HG03442 (cell line): ENCODE measurements at regions not wholly inside any gene's neighbourhood (a gene's known extent, or its start where the extent isn't known, plus 50 kb on each side); places are given as distances from the start of the nearest gene placed in this dataset.
"Not testable (repeated sequence)": the region's sequence is repeated elsewhere in the genome, so short reads cannot be mapped to it uniquely, and the experiment has no call there.

Experiments used
- ATAC-seq: cut with Tn5 transposase; IDR thresholded peaks from one replicate; pipeline ENCODE4 v1.9.1; 2021; ENCODE audit warnings: mild to moderate bottlenecking, moderate library complexity; ENCODE audit not compliant: unreplicated experiment

GRCh38 chr13:88802886-88803285 is 1131.7 kb downstream of the SLITRK5 start:
- ATAC-seq: no peak

GRCh38 chr13:88806438-88806837 is 1135.3 kb downstream of the SLITRK5 start:
- no peak for ATAC-seq

GRCh38 chr13:88817560-88817959 is 1146.4 kb downstream of the SLITRK5 start:
- no peak for ATAC-seq

DNA sequence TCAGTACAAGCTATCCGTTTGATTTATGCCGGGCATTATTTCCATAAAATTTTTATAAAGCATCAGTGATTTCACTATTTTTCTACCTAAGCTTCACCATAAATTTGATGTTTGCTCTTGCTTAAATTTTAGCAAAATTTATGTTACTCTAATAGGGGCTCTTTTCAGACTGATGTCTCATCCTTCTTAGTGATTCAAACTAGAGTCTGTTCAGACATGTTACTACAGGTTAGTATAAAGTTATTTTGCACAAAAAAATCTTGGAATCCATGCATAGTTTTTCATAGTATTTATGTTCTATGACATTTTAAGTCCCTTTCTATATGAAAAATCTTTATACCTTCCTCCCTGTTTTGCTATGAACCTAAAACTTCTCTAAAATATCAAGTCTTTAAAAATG is 1151.9 kb downstream of the SLITRK5 start:
- no peak for ATAC-seq

GRCh38 chr13:88824218-88824617 is 1153.0 kb downstream of the SLITRK5 start:
- ATAC-seq: no peak

GRCh38 chr13:88840085-88840484 is 1168.9 kb downstream of the SLITRK5 start:
- ATAC-seq: no peak

- ATAC-seq: not testable (repeated sequence)
Measured at GRCh38 chr13:88852293-88852692, 1181.1 kb downstream of the SLITRK5 start.

GRCh38 chr13:88857256-88857655 is 1186.1 kb downstream of the SLITRK5 start:
- ATAC-seq: no peak

DNA sequence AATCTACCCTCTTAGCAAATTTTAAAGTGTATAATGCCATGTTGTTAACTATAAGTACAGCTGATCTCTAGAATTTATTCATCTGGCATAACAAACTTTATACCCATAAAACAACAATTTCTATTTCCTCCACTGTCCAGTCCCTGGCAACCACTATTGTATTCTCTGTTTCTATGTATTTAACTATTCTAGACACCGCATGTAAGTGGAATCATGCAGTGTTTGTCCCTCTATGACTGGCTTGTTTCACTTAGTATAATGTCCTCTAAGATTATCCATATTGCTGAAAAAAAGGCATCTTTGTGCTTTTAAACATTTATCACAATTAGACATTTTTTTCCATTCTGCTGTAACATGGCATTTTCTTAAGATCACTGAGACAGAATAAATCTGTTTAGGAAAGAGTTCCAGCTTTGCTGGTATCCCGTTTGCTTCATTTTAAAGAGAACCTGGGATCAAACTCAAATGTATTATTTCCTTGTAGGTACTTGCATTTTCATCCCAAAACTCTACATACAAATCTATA is 1191.0 kb downstream of the SLITRK5 start:
- no peak for ATAC-seq

DNA sequence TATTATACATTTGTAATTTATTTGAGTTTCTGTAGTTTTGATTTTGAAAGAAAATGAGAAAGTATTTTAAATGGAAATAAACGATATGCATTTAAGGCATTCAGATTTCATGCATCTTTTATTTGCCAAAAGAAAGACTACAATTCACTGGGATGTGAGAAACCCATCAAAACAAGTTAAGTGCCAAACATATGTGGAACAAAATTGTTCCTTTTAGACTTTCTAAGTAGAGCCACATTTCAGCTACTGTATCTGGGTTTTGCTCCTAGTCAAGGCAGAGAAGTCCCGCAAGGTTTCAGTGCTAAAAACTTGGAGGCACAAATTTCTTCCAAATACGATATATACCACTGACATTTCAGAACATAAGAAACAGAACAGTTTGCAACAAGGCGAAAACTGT is 1191.9 kb downstream of the SLITRK5 start:
- no peak for ATAC-seq

DNA sequence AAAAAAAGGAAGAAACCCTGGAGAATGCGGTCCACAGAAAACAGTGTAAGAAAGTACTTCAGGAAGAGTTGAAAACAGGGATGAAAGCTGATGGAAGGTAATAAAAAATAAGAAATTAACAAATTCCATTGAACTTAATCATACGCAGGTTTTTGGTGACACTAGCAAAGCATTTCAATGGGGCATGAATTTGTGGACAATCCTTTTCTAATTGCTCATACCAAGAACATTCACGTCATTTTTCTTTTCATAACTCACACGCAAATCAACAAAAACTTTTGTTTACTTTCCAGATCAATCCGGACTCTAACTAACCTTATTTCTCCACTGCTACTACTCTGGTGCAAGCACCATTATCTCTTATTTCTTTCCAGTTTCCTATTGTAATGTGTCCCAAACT is 1195.0 kb downstream of the SLITRK5 start:
- ATAC-seq: no peak

- no peak for ATAC-seq
Measured at GRCh38 chr13:88883741-88884140, 1212.6 kb downstream of the SLITRK5 start.

GRCh38 chr13:88887045-88887662 is 1216.0 kb downstream of the SLITRK5 start:
- ATAC-seq: no peak

DNA sequence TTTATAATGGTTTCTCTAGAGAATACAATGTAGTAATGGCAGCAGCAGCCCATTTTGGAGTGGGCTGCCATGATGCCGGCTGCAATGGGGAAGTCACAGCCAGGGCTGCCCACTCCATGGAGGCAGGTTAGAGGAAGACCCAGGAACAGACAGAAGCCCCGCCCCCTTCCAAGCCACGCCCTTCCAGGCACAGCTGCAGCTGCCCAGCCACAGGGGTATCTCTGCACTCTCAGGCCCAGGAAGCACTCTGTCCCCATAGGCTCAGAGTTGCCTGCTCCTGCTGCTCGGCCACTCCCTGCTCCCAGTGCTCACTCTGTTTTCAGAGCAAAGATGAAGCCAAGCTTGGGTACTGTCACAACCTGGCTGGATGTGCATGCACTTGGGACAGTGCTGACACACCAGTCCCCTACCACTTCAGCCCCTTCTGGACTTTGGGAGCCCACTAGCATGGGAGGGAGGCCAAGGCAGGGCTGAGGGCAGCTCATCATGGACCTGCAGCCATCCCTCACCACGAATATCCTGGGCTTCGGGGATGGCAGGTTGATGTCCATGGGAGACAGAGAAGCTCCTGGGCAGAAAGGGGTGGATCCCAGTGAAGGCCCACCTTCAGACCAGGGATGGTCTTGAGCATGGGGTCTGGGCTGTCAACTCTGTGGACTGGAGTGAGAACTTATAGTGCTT is 1224.2 kb downstream of the SLITRK5 start:
- no peak for ATAC-seq

GRCh38 chr13:88896466-88896865 is 1225.3 kb downstream of the SLITRK5 start:
- ATAC-seq: no peak

GRCh38 chr13:88908961-88909441 is 1237.8 kb downstream of the SLITRK5 start:
- no peak for ATAC-seq

DNA sequence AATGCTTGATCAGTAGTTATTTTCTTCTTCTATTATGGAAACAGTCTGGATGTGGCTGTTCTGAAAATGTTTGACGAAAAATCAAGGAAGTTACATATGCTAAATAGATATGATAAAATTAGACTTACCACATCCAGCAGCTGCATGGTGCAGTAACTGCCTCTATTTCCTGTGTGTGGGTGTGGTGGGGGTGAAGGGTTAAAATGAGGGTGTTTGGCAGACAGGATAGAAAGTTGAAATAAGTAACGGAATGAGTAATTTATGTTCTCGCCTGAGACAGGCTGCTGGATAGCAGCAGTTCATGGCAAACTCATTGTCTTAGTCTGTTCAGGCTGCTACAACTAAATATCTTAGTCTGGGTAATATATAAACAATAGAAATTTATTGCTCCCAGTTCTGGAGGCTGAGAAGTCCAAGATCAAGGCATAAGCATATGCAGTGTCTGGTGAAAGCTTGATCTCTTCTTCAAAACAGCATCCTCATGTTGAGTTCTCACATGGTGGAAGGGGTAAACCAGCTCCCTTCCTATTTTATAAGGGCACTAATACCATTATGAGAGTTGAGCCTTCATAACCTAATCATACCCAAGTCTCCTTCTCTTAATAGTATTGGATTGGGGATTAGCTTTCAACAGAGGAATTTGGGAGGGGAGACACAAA is 1248.9 kb downstream of the SLITRK5 start:
- peak; percentile 67 for ATAC-seq

DNA sequence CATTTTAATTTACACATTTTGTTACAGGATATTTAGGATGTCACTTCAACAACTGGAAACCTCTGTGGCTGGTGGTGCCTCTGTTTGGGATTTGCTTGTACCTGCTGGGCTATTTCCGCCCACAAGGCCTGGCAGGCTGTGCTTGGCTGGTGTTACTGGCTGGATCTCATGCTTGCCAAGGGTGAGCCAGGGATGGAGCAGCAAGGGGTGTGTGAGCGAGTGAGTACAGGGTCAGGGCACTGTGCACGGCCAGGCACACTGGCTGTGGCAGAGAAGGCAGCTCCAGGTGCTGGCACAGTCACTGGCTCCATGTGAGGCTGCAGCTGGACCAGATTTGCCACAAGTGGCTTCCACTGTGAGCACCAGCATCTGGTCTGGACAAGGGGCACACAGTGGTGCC is 1254.8 kb downstream of the SLITRK5 start:
- no peak for ATAC-seq

GRCh38 chr13:88926890-88927502 is 1255.8 kb downstream of the SLITRK5 start:
- no peak for ATAC-seq

DNA sequence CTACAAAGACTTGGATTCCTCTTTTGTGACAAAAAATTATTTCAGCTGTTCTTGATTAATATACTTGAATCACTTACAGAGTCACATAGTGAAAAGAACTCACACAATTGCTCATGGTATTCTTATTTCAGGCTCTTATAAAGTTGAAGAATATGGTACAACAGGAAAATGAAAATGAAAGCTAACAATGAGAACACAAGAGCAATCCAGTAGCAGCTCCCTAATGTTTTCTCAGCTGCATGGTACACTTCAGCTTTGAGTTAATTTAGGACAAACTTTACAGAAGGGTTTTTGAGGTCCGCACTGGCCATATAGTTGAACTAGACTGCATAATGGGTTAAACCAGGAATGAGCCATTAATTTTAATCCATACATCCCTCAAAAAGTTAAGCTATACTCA is 1261.8 kb downstream of the SLITRK5 start:
- ATAC-seq: no peak

DNA sequence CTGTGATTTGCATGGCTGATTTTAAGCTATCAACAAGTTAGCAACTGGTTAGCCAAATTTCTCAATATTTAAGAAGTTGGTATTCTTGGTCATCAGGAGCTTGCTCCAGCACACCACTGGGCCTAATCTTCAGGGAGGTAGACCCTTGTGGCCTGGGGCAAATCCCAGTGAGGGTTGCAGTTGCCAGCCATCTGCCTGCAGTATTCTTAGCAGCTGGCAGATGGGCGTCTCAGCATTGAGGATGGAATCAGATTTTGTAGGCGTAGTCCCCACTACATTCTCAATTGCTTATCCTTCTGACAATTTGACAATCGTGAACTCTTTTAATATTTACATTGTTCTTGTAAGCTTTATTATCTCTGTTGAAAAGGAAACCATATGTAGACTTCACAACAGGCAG is 1266.2 kb downstream of the SLITRK5 start:
- ATAC-seq: no peak
